ENCODE measurements at regions not wholly inside any gene's neighbourhood (a gene's known extent, or its start where the extent isn't known, plus 50 kb on each side); places are given as distances from the start of the nearest gene placed in this dataset.
"Not testable (repeated sequence)": the region's sequence is repeated elsewhere in the genome, so short reads cannot be mapped to it uniquely, and the experiment has no call there.

- no peak overlapping the region for H2BK12ac ChIP-seq (ENCODE audit: low read length)
- no peak overlapping the region for H4K8ac ChIP-seq (ENCODE audit: low read depth, low read length)
- no peaks in the 10 kb centered on the region for H3K36me3 ChIP-seq (replicated peaks in 1 of 2; ENCODE audit: control insufficient read depth in 2 of 2, insufficient read depth in 2 of 2, low read length in 2 of 2)
- no peak overlapping the region for H3K4me2 ChIP-seq (ENCODE audit: insufficient read depth, low read length, poor library complexity, severe bottlenecking)
- no peak overlapping the region for H3K27ac ChIP-seq (replicated peaks; ENCODE audit: low read length)
- H2BK5ac ChIP-seq (ENCODE audit: low read length) = no peak overlapping the region
- H3K4ac ChIP-seq (ENCODE audit: low read length) = no peak overlapping the region
- no peak overlapping the region for H2AK5ac ChIP-seq (ENCODE audit: low read depth, low read length)
- no peak overlapping the region for H2AFZ ChIP-seq (ENCODE audit: low read length)
- H3K4me3 ChIP-seq (ENCODE audit: low read length in 2 of 2) = no peak overlapping the region
- WGBS, 2 donors (ENCODE audit: extremely low coverage in 2 of 2, insufficient read length in 2 of 2, insufficient replicate concordance in 1 of 2) = no CpG with 5 or more reads among the region's 11 CpGs
- H3K9ac ChIP-seq (ENCODE audit: low read depth, low read length, poor library complexity) = no peak overlapping the region
- no peaks in the 10 kb centered on the region for H3K27me3 ChIP-seq (ENCODE audit: control insufficient read depth in 3 of 3, insufficient read depth in 3 of 3, low read depth in 1 of 3, low read length in 3 of 3)
- no peak overlapping the region for H4K91ac ChIP-seq (ENCODE audit: low read depth, low read length, poor library complexity)
- H3K79me1 ChIP-seq (ENCODE audit: low read depth, low read length) = no peaks in the 10 kb centered on the region
- H2BK15ac ChIP-seq (ENCODE audit: low read length) = no peak overlapping the region
- no peak overlapping the region for H3K18ac ChIP-seq (ENCODE audit: low read length)
- peaks cover 0 to 4% of the 10 kb centered on the region in 2 donors for H3K9me3 ChIP-seq (replicated peaks in 1 of 2; ENCODE audit: control insufficient read depth in 2 of 2, insufficient read depth in 1 of 2, low read depth in 1 of 2, low read length in 2 of 2)
- no peaks in the 10 kb centered on the region for H3K4me1 ChIP-seq (ENCODE audit: control insufficient read depth in 2 of 2, insufficient read depth in 1 of 2, low read depth in 1 of 2, low read length in 2 of 2)
- peak overlapping the region; percentile 89 for H3K14ac ChIP-seq (ENCODE audit: low read length)
- DNase-seq (ENCODE audit: low spot score) = no peak
- peak overlapping the region; percentile 80 for H3K23ac ChIP-seq (ENCODE audit: low read depth, low read length, poor library complexity)
- no peak overlapping the region for H2BK120ac ChIP-seq (ENCODE audit: low read depth, low read length)
These were observed 85.8 kb upstream of the OSBPL11 start for GRCh38 chr3:125681146-125681545.

- no CpG with 5 or more reads among the region's 5 CpGs for WGBS, 2 donors (ENCODE audit: extremely low coverage in 2 of 2, insufficient read length in 2 of 2, insufficient replicate concordance in 1 of 2)
- H2BK5ac ChIP-seq (ENCODE audit: low read length); H3K27ac ChIP-seq (replicated peaks; ENCODE audit: low read length): not testable (repeated sequence)
These were observed 86.6 kb upstream of the OSBPL11 start for GRCh38 chr3:125681906-125682305.

GRCh38 chr3:125682610-125683009 lies 87.3 kb upstream of the OSBPL11 start:
- no CpG with 5 or more reads among the region's 4 CpGs for WGBS, 2 donors (ENCODE audit: extremely low coverage in 2 of 2, insufficient read length in 2 of 2, insufficient replicate concordance in 1 of 2)
- not testable (repeated sequence) for H3K9me3 ChIP-seq (replicated peaks in 1 of 2; ENCODE audit: control insufficient read depth in 2 of 2, insufficient read depth in 1 of 2, low read depth in 1 of 2, low read length in 2 of 2); H2BK15ac ChIP-seq (ENCODE audit: low read length); H3K23ac ChIP-seq (ENCODE audit: low read depth, low read length, poor library complexity); H3K4me1 ChIP-seq (ENCODE audit: control insufficient read depth in 2 of 2, insufficient read depth in 1 of 2, low read depth in 1 of 2, low read length in 2 of 2); H2BK12ac ChIP-seq (ENCODE audit: low read length); H3K36me3 ChIP-seq (replicated peaks in 1 of 2; ENCODE audit: control insufficient read depth in 2 of 2, insufficient read depth in 2 of 2, low read length in 2 of 2); H2BK5ac ChIP-seq (ENCODE audit: low read length); H3K27me3 ChIP-seq (ENCODE audit: control insufficient read depth in 3 of 3, insufficient read depth in 3 of 3, low read depth in 1 of 3, low read length in 3 of 3); H3K27ac ChIP-seq (replicated peaks; ENCODE audit: low read length); H3K18ac ChIP-seq (ENCODE audit: low read length); H3K79me1 ChIP-seq (ENCODE audit: low read depth, low read length); H4K91ac ChIP-seq (ENCODE audit: low read depth, low read length, poor library complexity); H3K4me3 ChIP-seq (ENCODE audit: low read length in 2 of 2); H3K9ac ChIP-seq (ENCODE audit: low read depth, low read length, poor library complexity); H2BK120ac ChIP-seq (ENCODE audit: low read depth, low read length); H3K4me2 ChIP-seq (ENCODE audit: insufficient read depth, low read length, poor library complexity, severe bottlenecking); DNase-seq (ENCODE audit: low spot score); H3K14ac ChIP-seq (ENCODE audit: low read length); H2AK5ac ChIP-seq (ENCODE audit: low read depth, low read length); H4K8ac ChIP-seq (ENCODE audit: low read depth, low read length); H2AFZ ChIP-seq (ENCODE audit: low read length); H3K4ac ChIP-seq (ENCODE audit: low read length)

More at GRCh38 chr3:125681906-125682305, 86.6 kb upstream of the OSBPL11 start:
- not testable (repeated sequence) for H3K4ac ChIP-seq (ENCODE audit: low read length); H2BK15ac ChIP-seq (ENCODE audit: low read length); H3K9ac ChIP-seq (ENCODE audit: low read depth, low read length, poor library complexity); H4K91ac ChIP-seq (ENCODE audit: low read depth, low read length, poor library complexity); H3K79me1 ChIP-seq (ENCODE audit: low read depth, low read length); H3K4me2 ChIP-seq (ENCODE audit: insufficient read depth, low read length, poor library complexity, severe bottlenecking); H4K8ac ChIP-seq (ENCODE audit: low read depth, low read length); H3K27me3 ChIP-seq (ENCODE audit: control insufficient read depth in 3 of 3, insufficient read depth in 3 of 3, low read depth in 1 of 3, low read length in 3 of 3); H2BK120ac ChIP-seq (ENCODE audit: low read depth, low read length); H3K18ac ChIP-seq (ENCODE audit: low read length); H3K23ac ChIP-seq (ENCODE audit: low read depth, low read length, poor library complexity); H3K4me3 ChIP-seq (ENCODE audit: low read length in 2 of 2); H3K14ac ChIP-seq (ENCODE audit: low read length); H3K9me3 ChIP-seq (replicated peaks in 1 of 2; ENCODE audit: control insufficient read depth in 2 of 2, insufficient read depth in 1 of 2, low read depth in 1 of 2, low read length in 2 of 2); H3K36me3 ChIP-seq (replicated peaks in 1 of 2; ENCODE audit: control insufficient read depth in 2 of 2, insufficient read depth in 2 of 2, low read length in 2 of 2); H3K4me1 ChIP-seq (ENCODE audit: control insufficient read depth in 2 of 2, insufficient read depth in 1 of 2, low read depth in 1 of 2, low read length in 2 of 2); H2AK5ac ChIP-seq (ENCODE audit: low read depth, low read length); DNase-seq (ENCODE audit: low spot score); H2BK12ac ChIP-seq (ENCODE audit: low read length); H2AFZ ChIP-seq (ENCODE audit: low read length)

GRCh38 chr3:125683067-125683829 lies 88.0 kb upstream of the OSBPL11 start:
- Histone ChIP-seq H3K4ac (ENCODE audit: low read length) (no peak overlapping the region), H2BK5ac (ENCODE audit: low read length) (no peak overlapping the region), H4K91ac (ENCODE audit: low read depth, low read length, poor library complexity) (no peak overlapping the region), H3K36me3 (replicated peaks in 1 of 2; ENCODE audit: control insufficient read depth in 2 of 2, insufficient read depth in 2 of 2, low read length in 2 of 2) (no peaks in the 10 kb centered on the region), H3K4me3 (ENCODE audit: low read length in 2 of 2) (no peak overlapping the region), H3K18ac (ENCODE audit: low read length) (no peak overlapping the region), H3K9me3 (replicated peaks in 1 of 2; ENCODE audit: control insufficient read depth in 2 of 2, insufficient read depth in 1 of 2, low read depth in 1 of 2, low read length in 2 of 2) (peaks cover 0 to 4% of the 10 kb centered on the region in 2 donors), H2BK12ac (ENCODE audit: low read length) (no peak overlapping the region), H3K27me3 (ENCODE audit: control insufficient read depth in 3 of 3, insufficient read depth in 3 of 3, low read depth in 1 of 3, low read length in 3 of 3) (no peaks in the 10 kb centered on the region), H3K27ac (replicated peaks; ENCODE audit: low read length) (no peak overlapping the region), H3K4me1 (ENCODE audit: control insufficient read depth in 2 of 2, insufficient read depth in 1 of 2, low read depth in 1 of 2, low read length in 2 of 2) (no peaks in the 10 kb centered on the region), H3K23ac (ENCODE audit: low read depth, low read length, poor library complexity) (no peak overlapping the region), H3K9ac (ENCODE audit: low read depth, low read length, poor library complexity) (no peak overlapping the region), H2AFZ (ENCODE audit: low read length) (no peak overlapping the region), H3K14ac (ENCODE audit: low read length) (no peak overlapping the region), H4K8ac (ENCODE audit: low read depth, low read length) (no peak overlapping the region), H3K4me2 (ENCODE audit: insufficient read depth, low read length, poor library complexity, severe bottlenecking) (no peak overlapping the region), H2AK5ac (ENCODE audit: low read depth, low read length) (no peak overlapping the region), H3K79me1 (ENCODE audit: low read depth, low read length) (no peaks in the 10 kb centered on the region), H2BK120ac (ENCODE audit: low read depth, low read length) (no peak overlapping the region), H2BK15ac (ENCODE audit: low read length) (no peak overlapping the region)
- DNase-seq (ENCODE audit: low spot score) = no peak
- no CpG with 5 or more reads among the region's 9 CpGs for WGBS, 2 donors (ENCODE audit: extremely low coverage in 2 of 2, insufficient read length in 2 of 2, insufficient replicate concordance in 1 of 2)

Measured in neuronal stem cell (in vitro differentiated cells).